ENCODE measurements at regions not wholly inside any gene's neighbourhood (a gene's known extent, or its start where the extent isn't known, plus 50 kb on each side); places are given as distances from the start of the nearest gene placed in this dataset.

DNA sequence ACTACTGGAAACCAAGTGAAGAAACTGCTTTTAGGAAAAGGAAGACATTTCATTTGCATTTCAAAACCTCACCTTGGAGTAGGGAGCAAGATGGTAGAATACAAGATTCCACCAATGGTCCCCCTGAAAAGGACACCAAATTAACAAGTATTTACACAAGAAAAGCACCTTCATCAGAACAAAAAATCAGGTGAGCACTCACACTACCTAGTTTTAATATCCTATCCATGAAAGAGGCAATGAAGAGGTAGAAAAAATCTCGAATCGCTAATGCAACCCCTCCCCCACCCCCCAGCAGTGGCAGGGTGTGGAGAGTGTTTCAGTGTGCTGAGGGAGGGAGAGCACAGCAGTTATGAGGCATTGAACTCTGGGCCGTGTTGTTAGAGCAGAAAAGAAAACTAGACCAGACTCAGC, 1397.0 kb upstream of the C9orf72 start (continued):
- TF ChIP-seq REST (IDR thresholded peaks at IDR 0.05; ENCODE audit: borderline replicate concordance) (no peak), REST (CRISPR knock-in tag; IDR thresholded peaks at IDR 0.05; ENCODE audit: low read depth) (no peak)

DNA sequence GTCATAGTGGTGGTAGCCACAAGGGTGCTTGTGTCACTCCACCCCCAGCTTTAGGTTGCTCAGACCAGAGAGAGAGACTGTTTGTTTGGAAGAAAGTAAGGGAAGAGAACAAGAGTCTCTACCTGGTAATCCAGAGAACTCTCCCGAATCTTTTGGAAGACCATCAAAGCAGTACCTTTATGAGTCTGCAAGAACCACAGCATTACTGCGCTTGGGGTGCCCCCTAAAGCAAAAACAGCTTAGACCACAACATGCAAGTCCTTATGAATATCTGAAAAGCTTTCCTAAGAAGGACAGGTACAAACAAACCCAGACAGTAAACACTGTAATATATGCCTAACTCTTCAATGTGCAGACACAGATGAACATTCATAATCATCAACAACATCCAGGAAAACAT, 1398.6 kb upstream of the C9orf72 start:
- Histone ChIP-seq H3K27ac (ENCODE audit: extremely low read depth, low read depth, low read length) (no peak overlapping the region), H3K79me2 (ENCODE audit: control insufficient read depth, insufficient read depth, low read length) (no peaks in the 10 kb centered on the region), H3K4me2 (ENCODE audit: insufficient read depth, low read length) (no peak overlapping the region), H3K36me3 (ENCODE audit: control insufficient read depth, insufficient read depth, low read length) (no peaks in the 10 kb centered on the region), H3K9me1 (ENCODE audit: control insufficient read depth, insufficient read depth, low read length) (no peaks in the 10 kb centered on the region), H3K4me1 (replicated peaks in 1 of 2; ENCODE audit: control insufficient read depth in 2 of 2, insufficient read depth in 2 of 2, low read length in 2 of 2) (no peaks in the 10 kb centered on the region), H3K4me3 (no peak overlapping the region), H2AFZ (ENCODE audit: low read depth, low read length) (no peak overlapping the region), H3K9me3 (replicated peaks; ENCODE audit: control insufficient read depth, insufficient read depth, low read depth, low read length) (no peaks in the 10 kb centered on the region), H3K9ac (ENCODE audit: insufficient read depth in 1 of 2, low read depth in 2 of 2, low read length in 2 of 2) (no peak overlapping the region), H3K27me3 (ENCODE audit: control insufficient read depth in 2 of 2, insufficient read depth in 2 of 2, low read length in 2 of 2) (no peaks in the 10 kb centered on the region), H4K20me1 (replicated peaks; ENCODE audit: control insufficient read depth, insufficient read depth, low read length) (no peaks in the 10 kb centered on the region)
- no peak for TF ChIP-seq HCFC1 (IDR thresholded peaks at IDR 0.05; ENCODE audit: low read depth, low read length)
- no peak for TF ChIP-seq ZNF197 (CRISPR knock-in tag; IDR thresholded peaks at IDR 0.05; ENCODE audit: low read depth)
- TF ChIP-seq, protein P1, sequence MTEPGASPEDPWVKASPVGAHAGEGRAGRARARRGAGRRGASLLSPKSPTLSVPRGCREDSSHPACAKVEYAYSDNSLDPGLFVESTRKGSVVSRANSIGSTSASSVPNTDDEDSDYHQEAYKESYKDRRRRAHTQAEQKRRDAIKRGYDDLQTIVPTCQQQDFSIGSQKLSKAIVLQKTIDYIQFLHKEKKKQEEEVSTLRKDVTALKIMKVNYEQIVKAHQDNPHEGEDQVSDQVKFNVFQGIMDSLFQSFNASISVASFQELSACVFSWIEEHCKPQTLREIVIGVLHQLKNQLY (CRISPR knock-in tag; conservative IDR thresholded peaks at IDR 0.05) = no peak
- no peak for TF ChIP-seq ZNF24 (IDR thresholded peaks at IDR 0.05)
- no peak for TF ChIP-seq COPS2 (conservative IDR thresholded peaks at IDR 0.05)
- TF ChIP-seq HDAC8 (tag; IDR thresholded peaks at IDR 0.05) = no peak
- TF ChIP-seq HDGF (IDR thresholded peaks at IDR 0.05) = no peak
- no peak for TF ChIP-seq MCM2 (IDR thresholded peaks at IDR 0.05; ENCODE audit: low read depth)
- no peak for TF ChIP-seq KDM4B (IDR thresholded peaks at IDR 0.05; ENCODE audit: borderline replicate concordance in 2 of 2, low read depth in 1 of 2)
- TF ChIP-seq NR2F6 (CRISPR knock-in tag; IDR thresholded peaks at IDR 0.05) = no peak
- TF ChIP-seq CREB3L1 (IDR thresholded peaks at IDR 0.05; ENCODE audit: borderline replicate concordance, low read depth) = no peak
- no peak for TF ChIP-seq ZNF830 (CRISPR knock-in tag; IDR thresholded peaks at IDR 0.05)
- intact Hi-C loops (cut with micrococcal nuclease) (no loop called here), in situ Hi-C loops (cut with MboI) (no loop called here)
- CTCF ChIA-PET (ENCODE audit: low intra/inter-chr PET ratio) = no interaction called here
- no TSS peak for BruUV-seq (replicated peaks)
- FAIRE-seq (no peak), ATAC-seq (no peak), DNase-seq (ENCODE audit: extremely low read depth in 1 of 4, low spot score in 3 of 4) (no peak)
- POLR2A ChIA-PET = no interaction called here
- no CpG with 5 or more reads among the region's 2 CpGs for WGBS (ENCODE audit: insufficient coverage, low coverage, missing lambda C conversion rate)

Measured in K562 (cell line).